Calu3 (cell line): ENCODE measurements at regions not wholly inside any gene's neighbourhood (a gene's known extent, or its start where the extent isn't known, plus 50 kb on each side); places are given as distances from the start of the nearest gene placed in this dataset.

Experiments used
- BruUV-seq: library from RNA; stranded (reverse); fragments of 400-500 nt; replicated peaks from 2 replicates; lab custom pipeline; 2021; lab: Mats Ljungman, UMichigan
- CTCF ChIA-PET: fragments of 300-600 bp; sonication (Branson Sonifier 250); formaldehyde crosslinking; loops from one replicate; lab custom pipeline; 2022; ENCODE audit warnings: antibody characterized with exemption; lab: Charles Lee
- DNase-seq: peaks from one replicate; pipeline ENCODE4 v3.0.0; 2022
- H3K27ac Mint-ChIP-seq: one replicate; pipeline ENCODE4 v1.8.0; 2022; ENCODE audit warnings: mixed read lengths; ENCODE audit not compliant: unreplicated experiment
- H3K27me3 Mint-ChIP-seq: one replicate; pipeline ENCODE4 v1.8.0; 2022; ENCODE audit warnings: mixed read lengths; ENCODE audit not compliant: unreplicated experiment
- H3K36me3 Mint-ChIP-seq: one replicate; pipeline ENCODE4 v1.8.0; 2022; ENCODE audit warnings: mild to moderate bottlenecking, moderate library complexity, mixed read lengths; ENCODE audit not compliant: insufficient read depth, unreplicated experiment
- H3K4me1 Mint-ChIP-seq: one replicate; pipeline ENCODE4 v1.8.0; 2022; ENCODE audit warnings: mild to moderate bottlenecking, low read depth, mixed read lengths; ENCODE audit not compliant: unreplicated experiment
- H3K4me3 Mint-ChIP-seq: one replicate; pipeline ENCODE4 v1.8.0; 2022; ENCODE audit warnings: mild to moderate bottlenecking, low read depth, moderate library complexity, mixed read lengths; ENCODE audit not compliant: unreplicated experiment
- H3K9me3 Mint-ChIP-seq: one replicate; pipeline ENCODE4 v1.8.0; 2022; ENCODE audit warnings: low read depth, mixed read lengths; ENCODE audit not compliant: unreplicated experiment
- CTCF ChIP-seq: fragments of 200-600 bp; IDR thresholded peaks from one replicate; pipeline ENCODE4 v1.8.0; 2022; ENCODE audit warnings: antibody characterized with exemption; ENCODE audit not compliant: unreplicated experiment
- intact Hi-C: fragments of 100-400 bp; cut with micrococcal nuclease; formaldehyde crosslinking; loops from one replicate; pipeline ENCODE4 v1.10.0; 2022; ENCODE audit not compliant: unreplicated experiment

GRCh38 chr2:221231511-221231910 lies 340.6 kb downstream of the EPHA4 start:
- H3K27me3 Mint-ChIP-seq = no peaks in the 10 kb centered on the region
- H3K36me3 Mint-ChIP-seq = no peaks in the 10 kb centered on the region
- CTCF ChIA-PET = no interaction called here
- BruUV-seq = no TSS peak
- DNase-seq = no peak
- no peaks in the 10 kb centered on the region for H3K4me1 Mint-ChIP-seq
- H3K27ac Mint-ChIP-seq = no peak overlapping the region
- H3K9me3 Mint-ChIP-seq = no peaks in the 10 kb centered on the region
- intact Hi-C loops = no loop called here
- TF ChIP-seq CTCF = no peak
- H3K4me3 Mint-ChIP-seq = no peak overlapping the region

- no peak for DNase-seq
- TF ChIP-seq CTCF = no peak
- Mint-ChIP-seq H3K9me3 (no peaks in the 10 kb centered on the region), H3K4me1 (no peaks in the 10 kb centered on the region), H3K36me3 (no peaks in the 10 kb centered on the region), H3K27ac (no peak overlapping the region), H3K27me3 (no peaks in the 10 kb centered on the region), H3K4me3 (no peak overlapping the region)
- intact Hi-C loops = no loop called here
- BruUV-seq = no TSS peak
- CTCF ChIA-PET = no interaction called here
These were observed 336.2 kb downstream of the EPHA4 start for GRCh38 chr2:221235941-221236340.

GRCh38 chr2:221241072-221241471 lies 331.0 kb downstream of the EPHA4 start:
- Mint-ChIP-seq H3K27ac (no peak overlapping the region), H3K4me3 (no peak overlapping the region), H3K9me3 (no peaks in the 10 kb centered on the region), H3K36me3 (no peaks in the 10 kb centered on the region), H3K4me1 (no peaks in the 10 kb centered on the region), H3K27me3 (no peaks in the 10 kb centered on the region)
- DNase-seq = no peak
- TF ChIP-seq CTCF = no peak
- intact Hi-C loops = no loop called here
- CTCF ChIA-PET = no interaction called here
- BruUV-seq = no TSS peak

- CTCF ChIA-PET = interaction anchor here (0.6 kb wide), 1 partner anchor 345 kb away, joined by 4 read pairs; no protein-coding TSS in a partner anchor
- H3K4me1 Mint-ChIP-seq = no peaks in the 10 kb centered on the region
- no peak overlapping the region for H3K27ac Mint-ChIP-seq
- DNase-seq = no peak
- no TSS peak for BruUV-seq
- no peaks in the 10 kb centered on the region for H3K9me3 Mint-ChIP-seq
- TF ChIP-seq CTCF = no peak
- H3K36me3 Mint-ChIP-seq = no peaks in the 10 kb centered on the region
- no peaks in the 10 kb centered on the region for H3K27me3 Mint-ChIP-seq
- H3K4me3 Mint-ChIP-seq = no peak overlapping the region
- intact Hi-C loops = no loop called here
These were observed 328.3 kb downstream of the EPHA4 start for GRCh38 chr2:221243771-221244170.
